BLaER1 treated with 17β-estradiol and CSF1 and Interleukin-3, amounts not matched to agents 10 nM and 100 nM (cell line): ENCODE measurements at regions not wholly inside any gene's neighbourhood (a gene's known extent, or its start where the extent isn't known, plus 50 kb on each side); places are given as distances from the start of the nearest gene placed in this dataset.

ENCODE experiments used
- H3K27ac ChIP-seq, 11 experiments: shearing (Covaris generic); formaldehyde crosslinking; 2 replicates each; pipeline ENCODE4 v1.8.1; 2022
- H3K27me3 ChIP-seq, 11 experiments: shearing (Covaris generic); formaldehyde crosslinking; 2 replicates each; pipeline ENCODE4 v1.8.1; 2022
- H3K36me3 ChIP-seq, 11 experiments: shearing (Covaris generic); formaldehyde crosslinking; 2 replicates each; pipeline ENCODE4 v1.8.1; 2022
- H3K4me1 ChIP-seq, 10 experiments: shearing (Covaris generic); formaldehyde crosslinking; 2 replicates each; pipeline ENCODE4 v1.8.1; 2022
- H3K4me2 ChIP-seq, 11 experiments: shearing (Covaris generic); formaldehyde crosslinking; 2 replicates each; pipeline ENCODE4 v1.8.1; 2022
- H3K4me3 ChIP-seq, 10 experiments: shearing (Covaris generic); formaldehyde crosslinking; 2 replicates each; pipeline ENCODE4 v1.8.1; 2022
- H3K9ac ChIP-seq, 11 experiments: shearing (Covaris generic); formaldehyde crosslinking; 2 replicates each; pipeline ENCODE4 v1.8.1; 2022
- H3K9me3 ChIP-seq, 11 experiments: shearing (Covaris generic); formaldehyde crosslinking; replicated peaks in 1 of 11; 2 replicates each; pipeline ENCODE4 v1.8.1; 2022
- H4K20me1 ChIP-seq, 11 experiments: shearing (Covaris generic); formaldehyde crosslinking; 2 replicates each; pipeline ENCODE4 v1.8.1; 2022
- Cebpa-rat ChIP-seq, 11 experiments: shearing (Covaris generic); IDR thresholded peaks; 2 replicates each; pipeline ENCODE4 v1.8.1; 2022

DNA sequence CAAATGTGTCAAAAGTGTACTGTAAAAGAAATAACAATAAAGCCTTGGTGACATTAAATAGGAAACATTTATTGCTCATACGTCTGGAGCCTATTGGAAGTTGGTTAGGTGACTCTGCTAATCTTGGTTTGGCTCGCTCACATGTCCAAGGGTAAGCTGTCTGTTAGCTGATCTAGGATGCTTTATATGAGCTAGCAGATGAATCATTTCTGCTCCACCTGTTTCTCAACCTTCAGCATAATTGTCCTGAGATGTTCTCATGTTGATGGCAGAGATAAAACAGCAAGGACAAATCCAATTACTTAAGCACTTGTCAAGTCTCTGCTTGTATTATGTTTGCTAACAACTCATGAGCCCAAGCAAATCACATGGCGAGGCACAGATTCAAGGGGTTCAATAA lies 56.0 kb upstream of the CD53 start:
- Histone ChIP-seq H3K4me3 (no peak overlapping the region), H3K9ac (no peak overlapping the region), H3K27ac (no peak overlapping the region), H3K4me1 (no peaks in the 10 kb centered on the region), H4K20me1 (no peaks in the 10 kb centered on the region), H3K9me3 (peaks cover 0 to 5% (median 0%) of the 10 kb centered on the region in 11 experiments; a peak in 4 of 22 replicates), H3K27me3 (no peaks in the 10 kb centered on the region), H3K4me2 (no peak overlapping the region), H3K36me3 (no peaks in the 10 kb centered on the region)
- no peak for TF ChIP-seq Cebpa-rat (IDR thresholded peaks at IDR 0.05)

DNA sequence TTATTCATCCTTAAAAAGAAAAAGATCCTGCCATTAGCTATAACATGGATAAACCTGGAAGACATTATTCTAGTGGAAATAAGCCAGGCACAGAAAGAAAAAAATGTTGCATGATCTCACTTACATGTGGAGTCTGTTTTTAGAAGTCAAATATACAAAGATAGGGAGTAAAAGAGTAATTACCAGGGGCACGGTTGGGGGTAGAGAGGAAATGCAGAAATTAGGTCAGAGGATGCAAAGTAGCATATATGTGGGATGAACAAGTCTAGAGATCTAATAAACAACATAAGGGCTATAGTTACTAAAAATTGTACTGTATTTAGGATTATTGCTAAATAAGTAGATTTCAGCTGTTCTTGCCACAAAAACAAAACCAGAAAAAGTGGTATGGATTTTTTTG lies 61.4 kb upstream of the CD53 start:
- H3K4me1 ChIP-seq = no peaks in the 10 kb centered on the region
- H3K4me2 ChIP-seq = no peak overlapping the region
- TF ChIP-seq Cebpa-rat (IDR thresholded peaks at IDR 0.05) = no peak
- no peaks in the 10 kb centered on the region for H4K20me1 ChIP-seq
- no peak overlapping the region for H3K9ac ChIP-seq
- H3K27me3 ChIP-seq = no peaks in the 10 kb centered on the region
- H3K4me3 ChIP-seq = no peak overlapping the region
- H3K36me3 ChIP-seq = no peaks in the 10 kb centered on the region
- no peak overlapping the region for H3K27ac ChIP-seq
- peaks cover 0 to 7% (median 0%) of the 10 kb centered on the region in 11 experiments; a peak in 3 of 22 replicates for H3K9me3 ChIP-seq

DNA sequence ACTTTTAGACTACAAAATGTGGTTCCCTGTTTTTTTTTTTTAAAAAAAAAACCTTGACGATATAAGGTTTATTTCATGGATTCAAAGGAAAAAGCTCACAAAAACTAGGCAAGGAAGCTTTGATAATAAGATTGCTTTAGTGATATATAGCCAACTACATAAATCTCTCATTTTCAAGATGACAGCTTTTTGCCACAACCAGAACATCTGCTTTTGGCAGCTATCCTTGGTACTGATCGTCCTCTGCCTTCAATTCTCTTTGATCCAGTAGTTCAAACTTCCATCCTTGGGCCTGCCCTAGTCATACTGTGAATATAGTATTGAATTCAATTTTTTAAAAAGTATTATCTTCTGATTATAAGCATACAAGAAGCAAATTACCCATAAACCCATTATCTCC lies 72.9 kb upstream of the CD53 start:
- Histone ChIP-seq H4K20me1 (no peaks in the 10 kb centered on the region), H3K36me3 (no peaks in the 10 kb centered on the region)
- TF ChIP-seq Cebpa-rat (IDR thresholded peaks at IDR 0.05) = no peak

DNA sequence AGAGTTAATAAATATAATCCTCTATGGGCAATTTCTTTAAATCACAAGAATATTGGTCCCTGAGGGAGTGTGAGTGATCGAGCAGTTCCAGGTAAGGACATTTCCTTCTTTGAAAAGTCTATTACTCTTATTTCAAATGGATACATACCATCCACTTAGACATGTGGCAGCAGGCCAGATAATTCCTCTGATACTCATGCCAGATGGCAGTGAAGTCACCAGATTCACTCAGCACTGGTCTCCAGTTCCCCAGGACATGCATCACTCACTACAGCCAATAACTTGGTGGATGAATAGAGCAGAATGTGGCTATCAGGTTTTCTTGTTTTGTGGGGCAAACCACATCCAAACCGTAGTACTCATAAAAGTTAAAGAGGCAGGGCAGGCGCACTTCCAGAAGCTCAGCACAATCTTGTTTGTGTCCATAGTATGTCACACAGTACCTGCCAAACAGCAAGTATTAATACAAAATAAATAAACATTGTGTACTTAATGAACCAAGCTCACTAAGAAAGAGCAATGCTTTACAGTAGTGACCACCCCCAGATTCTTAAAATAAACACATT lies 74.2 kb upstream of the CD53 start:
- no peaks in the 10 kb centered on the region for H3K36me3 ChIP-seq
- TF ChIP-seq Cebpa-rat (IDR thresholded peaks at IDR 0.05) = no peak
- peaks cover 0 to 17% (median 6%) of the 10 kb centered on the region in 11 experiments; a peak in 8 of 22 replicates for H3K9me3 ChIP-seq
- H3K4me1 ChIP-seq = no peaks in the 10 kb centered on the region
- no peak overlapping the region for H3K9ac ChIP-seq
- no peaks in the 10 kb centered on the region for H4K20me1 ChIP-seq
- H3K4me2 ChIP-seq = no peak overlapping the region
- H3K27ac ChIP-seq = no peak overlapping the region
- H3K4me3 ChIP-seq = no peak overlapping the region
- no peaks in the 10 kb centered on the region for H3K27me3 ChIP-seq

More for the DNA sequence above, 72.9 kb upstream of the CD53 start:
- Histone ChIP-seq H3K9ac (no peak overlapping the region), H3K4me2 (no peak overlapping the region), H3K9me3 (peaks cover 0 to 11% (median 8%) of the 10 kb centered on the region in 11 experiments; a peak in 8 of 22 replicates), H3K27me3 (no peaks in the 10 kb centered on the region), H3K27ac (no peak overlapping the region), H3K4me1 (no peaks in the 10 kb centered on the region), H3K4me3 (no peak overlapping the region)

DNA sequence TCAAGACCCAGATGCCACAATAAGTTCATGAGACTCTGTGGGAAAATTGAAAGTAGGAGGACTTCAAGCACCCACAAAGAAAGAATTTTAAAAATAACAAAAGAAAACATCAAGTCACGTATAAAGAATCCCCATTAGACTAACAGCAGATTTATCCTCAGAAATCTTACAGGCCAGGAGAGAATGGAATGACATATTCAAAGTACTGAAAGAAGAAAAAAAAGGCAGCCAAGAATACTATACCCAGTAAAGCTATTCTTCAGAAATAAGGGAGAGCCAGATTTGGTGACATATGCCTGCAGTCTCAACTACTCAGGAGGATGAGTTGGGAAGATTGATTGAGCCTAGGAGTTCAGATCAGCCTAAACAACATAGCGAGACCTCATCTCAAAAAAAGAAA lies 84.3 kb upstream of the CD53 start:
- no peak for TF ChIP-seq Cebpa-rat (IDR thresholded peaks at IDR 0.05)
- H3K36me3 ChIP-seq = no peaks in the 10 kb centered on the region
- peak overlapping the region in 4 of 10 experiments; percentile 46 to 53 (median 48); a peak in 4 of 20 replicates for H3K4me3 ChIP-seq
- H3K4me2 ChIP-seq = peak overlapping the region in 8 of 11 experiments; percentile 83 to 97 (median 92); a peak in 12 of 22 replicates
- H3K9ac ChIP-seq = peak overlapping the region in 2 of 11 experiments; percentile 67 to 78; a peak in 2 of 22 replicates
- H3K9me3 ChIP-seq = peaks cover 12 to 18% (median 15%) of the 10 kb centered on the region in 11 experiments; a peak in 21 of 22 replicates
- no peaks in the 10 kb centered on the region for H3K27me3 ChIP-seq
- peak overlapping the region in 7 of 11 experiments; percentile 81 to 93 (median 87); a peak in 11 of 22 replicates for H3K27ac ChIP-seq
- H3K4me1 ChIP-seq = peaks cover 21 to 51% (median 42%) of the 10 kb centered on the region in 10 experiments
- no peaks in the 10 kb centered on the region for H4K20me1 ChIP-seq

DNA sequence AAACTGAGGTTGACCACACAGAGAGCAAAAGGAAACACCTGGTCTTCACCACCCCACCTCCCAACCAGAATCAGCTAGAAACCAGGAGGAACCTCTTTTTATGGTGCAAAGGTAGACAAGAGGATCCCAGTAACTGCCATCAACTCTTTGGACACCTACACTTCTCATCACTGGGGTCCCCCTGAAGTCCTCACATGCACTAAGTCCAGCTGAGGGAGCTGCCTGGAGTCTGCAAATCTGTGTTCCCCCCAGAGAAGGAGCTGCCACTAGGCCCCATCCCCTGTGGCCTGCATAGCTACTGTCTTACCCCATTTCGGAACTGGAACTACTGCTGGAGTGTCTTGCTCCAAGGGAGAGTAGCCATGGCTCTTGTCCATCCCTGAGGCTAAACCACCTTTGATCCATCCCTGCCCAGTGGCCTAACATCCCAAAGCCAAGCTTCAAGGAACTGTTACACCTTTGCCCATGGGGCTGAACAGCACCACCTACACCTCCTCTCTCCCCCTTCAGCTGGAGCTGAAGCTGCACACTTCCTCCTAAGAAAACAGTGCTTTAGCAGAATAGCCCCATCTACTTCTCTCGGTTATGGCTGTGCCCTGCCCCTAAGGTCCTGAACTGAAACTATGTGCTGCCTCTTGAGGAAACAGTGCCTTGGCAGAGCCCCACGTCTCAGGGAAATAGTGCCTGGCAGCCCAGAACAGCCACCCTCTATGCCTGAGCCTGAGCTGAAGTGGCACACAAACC lies 85.4 kb upstream of the CD53 start:
- TF ChIP-seq Cebpa-rat (IDR thresholded peaks at IDR 0.05) = no peak
- no peaks in the 10 kb centered on the region for H3K36me3 ChIP-seq
- H3K9ac ChIP-seq = peak overlapping the region in 9 of 11 experiments; percentile 14 to 79 (median 67); a peak in 18 of 22 replicates
- peaks cover 21 to 52% (median 42%) of the 10 kb centered on the region in 10 experiments for H3K4me1 ChIP-seq
- H4K20me1 ChIP-seq = no peaks in the 10 kb centered on the region
- peaks cover 11 to 18% (median 14%) of the 10 kb centered on the region in 11 experiments; a peak in 20 of 22 replicates for H3K9me3 ChIP-seq
- H3K4me2 ChIP-seq = peak overlapping the region; percentile 64 to 97 (median 91)
- peak overlapping the region in 10 of 11 experiments; percentile 18 to 93 (median 84); a peak in 20 of 22 replicates for H3K27ac ChIP-seq
- peak overlapping the region in 7 of 10 experiments; percentile 46 to 53 (median 47); a peak in 13 of 20 replicates for H3K4me3 ChIP-seq
- no peaks in the 10 kb centered on the region for H3K27me3 ChIP-seq

DNA sequence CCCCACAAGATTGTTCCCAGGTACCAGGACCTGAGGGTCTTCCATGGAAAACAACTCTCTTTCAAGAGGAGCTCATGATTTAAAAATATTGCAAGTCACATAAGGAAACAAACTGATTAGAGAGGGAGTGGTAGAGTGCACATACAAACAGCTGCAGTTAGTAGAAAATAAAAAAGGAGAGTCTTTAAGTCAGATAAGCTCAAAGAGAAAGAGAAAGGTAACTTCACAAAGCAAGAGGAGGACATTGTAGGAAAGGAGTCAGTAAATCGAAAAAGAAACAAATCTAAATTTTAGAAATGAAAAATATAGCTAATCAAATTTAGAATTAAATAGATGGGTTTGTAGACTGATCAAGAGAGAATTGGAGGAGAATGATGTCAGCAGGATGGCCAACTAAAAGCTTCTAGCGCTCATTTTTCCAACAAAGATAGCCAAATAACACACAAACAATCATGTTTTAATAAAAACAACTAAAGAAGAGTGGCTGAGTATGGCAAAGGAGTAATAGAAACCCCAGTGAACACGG lies 86.1 kb upstream of the CD53 start:
- peak overlapping the region in 10 of 11 experiments; percentile 10 to 93 (median 84); a peak in 19 of 22 replicates for H3K27ac ChIP-seq
- H3K9me3 ChIP-seq = peaks cover 11 to 18% (median 14%) of the 10 kb centered on the region in 11 experiments; a peak in 20 of 22 replicates
- peak overlapping the region; percentile 64 to 97 (median 91) for H3K4me2 ChIP-seq
- no peaks in the 10 kb centered on the region for H3K27me3 ChIP-seq
- no peaks in the 10 kb centered on the region for H4K20me1 ChIP-seq
- peak overlapping the region in 7 of 10 experiments; percentile 46 to 53 (median 47); a peak in 13 of 20 replicates for H3K4me3 ChIP-seq
- peak overlapping the region in 8 of 11 experiments; percentile 39 to 79 (median 70); a peak in 16 of 22 replicates for H3K9ac ChIP-seq
- H3K4me1 ChIP-seq = peaks cover 21 to 52% (median 42%) of the 10 kb centered on the region in 10 experiments
- TF ChIP-seq Cebpa-rat (IDR thresholded peaks at IDR 0.05) = no peak
- no peaks in the 10 kb centered on the region for H3K36me3 ChIP-seq

DNA sequence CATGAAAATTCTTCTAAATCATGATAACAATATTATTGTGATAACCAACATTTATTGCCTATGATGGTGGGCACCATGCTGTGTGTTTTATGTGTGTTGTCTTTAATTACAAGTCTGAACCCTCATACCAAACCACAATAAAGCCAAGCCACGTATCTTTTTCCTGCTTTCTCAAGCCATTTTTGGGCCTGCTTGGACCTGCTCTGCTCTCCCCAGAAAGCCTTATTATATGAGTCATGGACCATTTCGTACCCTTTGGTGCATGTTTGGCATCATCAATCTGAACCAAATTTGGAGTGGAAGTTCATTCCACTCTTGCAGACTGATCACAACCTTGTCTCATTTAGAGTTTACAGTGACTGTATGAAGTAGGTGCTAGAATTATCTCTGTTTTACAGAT lies 87.3 kb upstream of the CD53 start:
- Histone ChIP-seq H3K4me2 (peak overlapping the region in 8 of 11 experiments; percentile 83 to 97 (median 92); a peak in 16 of 22 replicates), H3K27ac (peak overlapping the region in 7 of 11 experiments; percentile 81 to 93 (median 87); a peak in 12 of 22 replicates), H3K4me3 (no peak overlapping the region), H4K20me1 (no peaks in the 10 kb centered on the region), H3K4me1 (peaks cover 21 to 52% (median 42%) of the 10 kb centered on the region in 10 experiments), H3K9me3 (peaks cover 11 to 18% (median 14%) of the 10 kb centered on the region in 11 experiments; a peak in 20 of 22 replicates), H3K36me3 (no peaks in the 10 kb centered on the region), H3K27me3 (no peaks in the 10 kb centered on the region), H3K9ac (peak overlapping the region in 1 of 11 experiments; percentile 78; a peak in 1 of 22 replicates)
- TF ChIP-seq Cebpa-rat (IDR thresholded peaks at IDR 0.05) = no peak
